ENCODE measurements at regions not wholly inside any gene's neighbourhood (a gene's known extent, or its start where the extent isn't known, plus 50 kb on each side); places are given as distances from the start of the nearest gene placed in this dataset.
A peak's percentile ranks its signal among the peaks of the same experiment; 100 is the strongest.
"Not testable (repeated sequence)": the region's sequence is repeated elsewhere in the genome, so short reads cannot be mapped to it uniquely, and the experiment has no call there.

- not testable (repeated sequence) for DNase-seq
Measured at GRCh38 chr14:44385296-44385695, 121.8 kb downstream of the FSCB start.

- DNase-seq = not testable (repeated sequence)
Measured at GRCh38 chr14:44384601-44385293, 122.3 kb downstream of the FSCB start.

- DNase-seq = no peak
Measured at GRCh38 chr14:44384093-44384492, 123.0 kb downstream of the FSCB start.

GRCh38 chr14:44383636-44384035 lies 123.4 kb downstream of the FSCB start:
- DNase-seq = no peak

GRCh38 chr14:44379292-44379977 lies 127.6 kb downstream of the FSCB start:
- DNase-seq = no peak

GRCh38 chr14:44374906-44375305 lies 132.2 kb downstream of the FSCB start:
- no peak for DNase-seq

DNA sequence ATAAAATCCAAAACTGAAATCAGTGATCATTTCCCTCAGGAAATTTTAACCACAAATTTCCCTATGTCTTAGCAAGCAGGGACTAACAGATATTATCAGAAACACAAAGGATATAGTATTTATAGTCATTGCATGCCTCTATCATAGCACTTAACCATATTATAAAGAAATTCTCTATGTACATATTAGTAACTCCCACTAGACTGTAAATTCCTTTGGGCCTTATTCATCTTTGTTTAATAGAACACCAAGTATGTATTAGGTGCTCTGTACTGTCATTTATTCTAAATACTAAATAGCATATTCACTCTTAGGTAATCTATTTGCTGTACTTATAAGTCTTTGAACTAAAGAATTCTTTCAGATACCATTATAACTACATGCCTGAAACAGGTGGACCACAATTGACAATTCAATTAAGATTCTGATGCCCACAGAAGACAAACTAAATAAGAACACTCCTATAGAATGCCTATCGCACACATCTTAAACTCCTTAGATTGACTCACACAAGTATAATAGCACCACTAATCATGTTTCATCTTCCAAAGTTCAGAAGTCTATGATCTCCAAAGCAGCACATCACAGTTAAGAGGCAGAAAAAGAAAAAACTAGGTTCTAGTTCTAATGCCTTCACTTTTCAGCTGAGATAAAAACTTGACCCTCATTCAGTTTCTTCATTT lies 134.1 kb downstream of the FSCB start:
- no peak for DNase-seq

DNA sequence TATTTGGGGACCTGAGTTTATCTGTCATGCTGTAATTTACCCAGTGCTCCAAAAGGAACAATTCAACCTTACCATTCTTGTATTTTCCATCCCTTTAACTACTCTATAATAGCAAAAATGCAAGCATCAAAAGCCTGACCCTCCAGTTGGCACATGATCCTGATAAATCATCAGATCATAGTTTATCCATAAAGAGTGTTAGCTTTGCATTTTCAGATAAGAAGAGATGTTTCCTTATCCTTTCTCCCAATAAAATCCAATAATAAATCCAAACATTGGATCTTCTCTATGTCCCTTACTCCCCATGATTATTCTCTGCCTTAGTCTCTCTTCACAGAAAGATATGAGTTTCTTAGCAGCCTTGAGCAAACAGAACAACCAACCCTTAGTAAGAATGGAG lies 134.9 kb downstream of the FSCB start:
- DNase-seq = no peak

- no peak for DNase-seq
Measured at GRCh38 chr14:44370727-44371126, 136.4 kb downstream of the FSCB start.

DNA sequence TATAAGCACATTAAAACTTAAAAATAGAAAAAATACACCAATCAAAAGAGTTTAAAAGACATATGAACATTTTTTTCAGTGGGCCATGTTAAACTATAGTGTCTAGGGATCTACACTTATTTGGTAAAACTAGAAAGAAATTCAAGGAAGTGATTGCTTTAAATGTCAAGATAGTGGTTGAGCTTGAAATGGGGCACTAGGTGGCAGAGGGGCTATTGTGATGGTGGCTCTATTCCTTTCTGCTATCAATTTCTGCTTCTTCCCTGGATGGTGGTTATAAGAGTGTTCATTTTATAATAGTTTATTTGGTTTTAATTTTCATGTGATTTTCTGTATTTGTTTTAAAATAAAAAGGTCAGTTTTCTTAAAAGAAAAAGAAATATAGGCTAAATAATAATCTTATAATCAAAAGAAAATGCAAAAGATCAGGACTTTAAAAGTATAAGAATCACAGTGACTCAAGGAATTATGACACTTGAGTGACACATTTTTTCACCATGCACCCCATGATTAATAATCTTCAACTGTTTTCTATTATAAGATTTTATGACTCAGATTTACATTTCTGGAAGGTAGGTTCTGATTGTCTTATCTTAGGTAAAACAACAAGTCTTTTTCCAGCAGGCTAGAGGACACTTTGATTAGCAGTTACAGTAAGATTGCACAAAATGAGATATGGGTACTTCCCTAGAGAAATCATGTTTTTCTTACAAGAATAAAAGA lies 137.5 kb downstream of the FSCB start:
- DNase-seq = no peak

DNA sequence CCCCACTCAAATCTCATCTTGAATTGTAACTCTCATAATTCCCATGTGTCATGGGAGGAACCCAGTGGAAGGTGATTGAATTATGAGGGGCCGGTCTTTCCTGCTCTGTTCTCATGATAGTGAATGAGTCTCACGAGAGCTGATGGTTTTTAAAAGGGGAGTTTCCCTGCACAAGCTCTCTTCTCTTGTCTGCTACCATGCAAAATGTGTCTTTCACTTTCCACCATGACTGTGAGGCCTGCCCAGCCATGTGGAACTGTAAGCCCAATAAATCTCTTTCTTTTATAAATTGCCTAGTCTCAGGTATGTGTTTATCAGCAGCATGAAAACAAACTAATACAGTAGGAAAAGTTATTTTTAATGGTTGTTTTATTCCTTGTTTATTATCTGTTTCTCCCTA lies 146.0 kb downstream of the FSCB start:
- no peak for DNase-seq

- no peak for DNase-seq
Measured at GRCh38 chr14:44353805-44354204, 153.3 kb downstream of the FSCB start.

DNA sequence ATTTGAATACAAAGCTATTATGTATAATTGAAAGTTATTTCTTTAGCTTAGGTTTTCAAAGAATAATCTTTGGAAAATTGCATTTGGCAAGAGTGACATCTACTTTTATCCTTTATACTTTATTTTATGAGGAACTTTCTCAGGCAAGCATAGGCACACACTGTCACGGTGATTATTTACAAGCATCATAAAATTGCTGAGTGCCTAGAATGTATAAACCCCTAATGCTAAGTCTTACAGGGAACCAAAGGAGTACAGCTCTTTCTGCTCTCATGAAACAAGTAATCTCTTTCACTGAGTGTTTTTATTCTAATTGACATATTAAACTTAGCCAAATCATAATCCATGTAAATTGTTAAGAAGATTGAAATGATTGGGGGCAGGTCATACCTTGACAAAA lies 154.9 kb downstream of the FSCB start:
- DNase-seq = no peak

DNA sequence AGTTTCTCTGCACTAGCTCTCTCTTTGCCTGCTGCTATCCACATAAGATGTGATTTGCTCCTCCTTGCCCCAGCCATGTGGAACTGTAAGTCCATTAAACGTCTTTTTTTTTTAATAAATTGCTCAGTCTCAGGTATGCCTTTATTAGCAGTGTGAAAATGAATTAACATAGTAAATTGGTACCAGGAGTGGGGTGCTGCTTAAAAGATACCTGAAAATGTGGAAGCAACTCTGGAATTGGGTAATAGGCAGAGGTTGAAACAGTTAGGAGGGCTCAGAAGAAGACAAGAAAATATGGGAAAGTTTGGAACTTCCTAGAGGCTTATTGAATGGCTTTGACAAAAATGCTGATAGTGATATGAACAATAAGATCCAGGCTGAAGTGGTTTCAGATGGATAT lies 159.8 kb downstream of the FSCB start:
- no peak for DNase-seq

- DNase-seq = no peak
Measured at GRCh38 chr14:44341116-44341515, 166.0 kb downstream of the FSCB start.

DNA sequence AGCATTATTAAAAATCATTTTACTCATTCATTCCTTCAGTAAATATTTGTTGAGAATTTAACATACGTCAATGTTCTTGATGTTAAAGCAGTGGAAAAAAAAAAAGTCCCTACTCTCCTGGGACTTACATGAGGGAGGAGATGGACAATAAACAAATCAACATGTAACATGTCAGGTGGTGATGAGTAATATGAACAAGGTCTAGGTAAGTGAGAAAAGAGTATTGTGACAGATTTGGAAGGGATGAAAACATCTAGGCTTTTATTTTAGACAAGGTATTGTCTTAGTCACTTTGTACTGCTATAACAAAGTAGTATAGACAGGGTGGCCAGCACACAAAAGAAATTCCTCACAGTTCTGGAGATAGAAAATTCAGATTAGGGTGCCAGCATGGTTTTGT lies 167.2 kb downstream of the FSCB start:
- no peak for DNase-seq

GRCh38 chr14:44339231-44339630 lies 167.9 kb downstream of the FSCB start:
- DNase-seq = no peak

- no peak for DNase-seq
Measured at GRCh38 chr14:44317441-44317746, 189.7 kb downstream of the FSCB start.

DNA sequence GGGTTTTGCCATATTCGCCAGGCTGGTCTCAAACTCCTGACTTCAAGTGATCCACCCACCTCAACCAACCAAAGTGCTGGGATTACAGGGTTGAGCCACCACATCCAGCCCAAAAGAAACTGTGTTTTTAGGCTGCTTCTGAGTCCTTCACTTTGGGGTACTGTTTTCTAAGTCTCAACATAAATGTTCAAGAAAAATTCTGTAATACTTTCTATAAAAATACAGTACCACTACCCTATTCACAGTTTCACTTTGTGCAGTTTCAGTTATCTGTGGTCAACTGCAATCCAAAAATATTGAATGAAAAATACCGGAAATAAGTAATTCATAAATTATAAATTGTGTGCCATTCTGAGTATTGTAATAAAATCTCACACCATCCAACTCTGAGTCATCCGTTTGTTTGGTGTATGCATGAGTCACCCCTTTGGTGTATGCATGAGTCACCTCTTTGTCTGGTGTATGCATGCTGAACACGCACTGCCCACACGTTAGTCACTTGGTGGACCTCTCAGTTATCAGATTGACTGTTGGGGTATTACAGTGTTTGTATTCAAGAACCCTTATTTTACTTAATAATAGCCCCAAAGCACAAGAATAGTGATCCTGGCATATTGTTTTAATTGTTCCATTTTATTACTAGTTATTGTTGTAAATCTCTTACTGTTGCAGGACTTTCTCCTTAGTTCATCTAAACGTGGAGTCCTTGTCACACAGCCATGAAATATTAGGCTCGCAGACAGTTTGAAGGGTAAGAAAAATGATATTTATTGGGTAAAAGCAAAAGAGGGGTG lies 190.2 kb downstream of the FSCB start:
- DNase-seq = peak; percentile 39

DNA sequence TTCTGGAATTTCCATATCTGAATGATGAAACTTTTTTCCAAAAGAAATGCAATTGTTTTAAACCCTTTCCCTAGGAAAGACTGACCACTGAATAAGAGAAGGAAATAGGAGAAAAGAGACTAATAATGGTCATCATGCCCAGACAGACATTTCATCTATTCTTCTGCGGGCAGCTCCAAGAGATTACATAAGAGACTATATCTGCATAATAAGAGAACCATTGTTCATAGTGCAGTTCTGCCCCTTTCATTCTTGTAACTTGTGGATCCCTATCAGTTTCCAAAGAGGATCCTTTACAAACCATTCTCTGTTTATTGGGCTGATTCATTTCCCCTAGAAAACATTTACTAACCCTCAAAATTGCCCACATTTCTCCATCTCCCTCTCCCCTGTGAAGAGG lies 197.8 kb downstream of the FSCB start:
- no peak for DNase-seq

- DNase-seq = no peak
Measured at GRCh38 chr14:44300916-44301315, 206.2 kb downstream of the FSCB start.

- no peak for DNase-seq
Measured at GRCh38 chr14:44297437-44297836, 209.6 kb downstream of the FSCB start.

GRCh38 chr14:44291366-44291915 lies 215.6 kb downstream of the FSCB start:
- no peak for DNase-seq
